Stimulated activated CD8-positive, alpha-beta memory T cell treated with anti-CD3 and anti-CD28 coated beads, Interleukin-7, amount 100 ng/mL, for 24 hours (primary cell): ENCODE measurements at regions not wholly inside any gene's neighbourhood (a gene's known extent, or its start where the extent isn't known, plus 50 kb on each side); places are given as distances from the start of the nearest gene placed in this dataset.
"Not testable (repeated sequence)": the region's sequence is repeated elsewhere in the genome, so short reads cannot be mapped to it uniquely, and the experiment has no call there.

ENCODE experiments used
- DNase-seq: peaks from one replicate; pipeline ENCODE4 v3.0.0-alpha.2; 2020; ENCODE audit warnings: low read depth

GRCh38 chr13:33554919-33555791, 262.8 kb upstream of the RFC3 start:
- no peak for DNase-seq

- no peak for DNase-seq
Observed at GRCh38 chr13:33556828-33557227, 261.1 kb upstream of the RFC3 start.

- DNase-seq: no peak
Observed at GRCh38 chr13:33560726-33561125, 257.2 kb upstream of the RFC3 start.

- DNase-seq: no peak
Observed at GRCh38 chr13:33561627-33562026, 256.3 kb upstream of the RFC3 start.

GRCh38 chr13:33571618-33572017, 246.3 kb upstream of the RFC3 start:
- no peak for DNase-seq

- not testable (repeated sequence) for DNase-seq
Observed at GRCh38 chr13:33572322-33572721, 245.6 kb upstream of the RFC3 start.

GRCh38 chr13:33575378-33575777, 242.6 kb upstream of the RFC3 start:
- no peak for DNase-seq

GRCh38 chr13:33577007-33577406, 240.9 kb upstream of the RFC3 start:
- DNase-seq: no peak

GRCh38 chr13:33578786-33579185, 239.2 kb upstream of the RFC3 start:
- DNase-seq: no peak

GRCh38 chr13:33582121-33582520, 235.8 kb upstream of the RFC3 start:
- DNase-seq: no peak

GRCh38 chr13:33583398-33583797, 234.6 kb upstream of the RFC3 start:
- no peak for DNase-seq

- DNase-seq: no peak
Observed at GRCh38 chr13:33590936-33591335, 227.0 kb upstream of the RFC3 start.

- DNase-seq: no peak
Observed at GRCh38 chr13:33606692-33607091, 211.3 kb upstream of the RFC3 start.

- DNase-seq: peak; percentile 4
Observed at GRCh38 chr13:33610438-33611120, 207.4 kb upstream of the RFC3 start.

- DNase-seq: no peak
Observed at GRCh38 chr13:33611121-33611805, 206.7 kb upstream of the RFC3 start.

GRCh38 chr13:33612641-33613638, 205.0 kb upstream of the RFC3 start:
- DNase-seq: no peak

- DNase-seq: no peak
Observed at GRCh38 chr13:33615436-33615835, 202.5 kb upstream of the RFC3 start.

- no peak for DNase-seq
Observed at GRCh38 chr13:33616130-33616529, 201.8 kb upstream of the RFC3 start.

- no peak for DNase-seq
Observed at GRCh38 chr13:33617055-33617454, 200.9 kb upstream of the RFC3 start.

GRCh38 chr13:33624253-33624652, 193.7 kb upstream of the RFC3 start:
- DNase-seq: no peak

- no peak for DNase-seq
Observed at GRCh38 chr13:33624740-33625139, 193.2 kb upstream of the RFC3 start.

- no peak for DNase-seq
Observed at GRCh38 chr13:33626407-33626806, 191.5 kb upstream of the RFC3 start.
